Neural cell (in vitro differentiated cells): ENCODE measurements at regions not wholly inside any gene's neighbourhood (a gene's known extent, or its start where the extent isn't known, plus 50 kb on each side); places are given as distances from the start of the nearest gene placed in this dataset.

Source experiments
- H2AFZ ChIP-seq: fragments of 200-600, 300-800 bp; sonication (generic), shearing (Covaris generic); 2 replicates; pipeline ENCODE4 v1.6.0; 2014; ENCODE audit warnings: low read depth, mild to moderate bottlenecking, antibody characterized with exemption, low read length, moderate library complexity
- H3F3A ChIP-seq: fragments of 200-600 bp; shearing (Covaris generic); 2 replicates; pipeline ENCODE4 v1.6.1; 2016; ENCODE audit warnings: mild to moderate bottlenecking, moderate library complexity, mixed read lengths, antibody characterized with exemption, low read length; ENCODE audit not compliant: insufficient read depth, poor library complexity, severe bottlenecking
- H3K27ac ChIP-seq: fragments of 200-600, 300-800 bp; sonication (generic), shearing (Covaris generic); 2 replicates; pipeline ENCODE4 v1.5.1; 2014; ENCODE audit warnings: mild to moderate bottlenecking, low read length, moderate library complexity
- H3K27me3 ChIP-seq: fragments of 300-800, 200-600 bp; sonication (generic), shearing (Covaris generic); 2 replicates; pipeline ENCODE4 v1.6.0; 2014; ENCODE audit warnings: mild to moderate bottlenecking, low read depth, low read length, moderate library complexity; ENCODE audit not compliant: insufficient read depth
- H3K36me3 ChIP-seq: fragments of 300-800, 200-600 bp; sonication (generic), shearing (Covaris generic); 2 replicates; pipeline ENCODE4 v1.5.1; 2014; ENCODE audit warnings: mild to moderate bottlenecking, antibody characterized with exemption, low read length, moderate library complexity; ENCODE audit not compliant: insufficient read depth
- H3K4me2 ChIP-seq: fragments of 300-800, 200-600 bp; sonication (generic), shearing (Covaris generic); 2 replicates; pipeline ENCODE4 v1.6.0; 2014; ENCODE audit warnings: mild to moderate bottlenecking, low read length
- H3K4me3 ChIP-seq: fragments of 300-800, 200-600 bp; sonication (generic), shearing (Covaris generic); 2 replicates; pipeline ENCODE4 v1.5.1; 2014; ENCODE audit warnings: mild to moderate bottlenecking, low read length, moderate library complexity
- H3K79me2 ChIP-seq: fragments of 200-600 bp; shearing (Covaris generic); replicated peaks from 2 replicates; pipeline ENCODE4 v1.6.0; 2014; ENCODE audit warnings: mild to moderate bottlenecking, low read length, moderate library complexity; ENCODE audit not compliant: insufficient read depth
- H3K9ac ChIP-seq: fragments of 300-800, 200-600 bp; sonication (generic), shearing (Covaris generic); 2 replicates; pipeline ENCODE4 v1.6.1; 2016; ENCODE audit warnings: mild to moderate bottlenecking, low read length, mixed read lengths
- H3K9me2 ChIP-seq: fragments of 200-600 bp; shearing (Covaris generic); 2 replicates; pipeline ENCODE4 v1.6.1; 2016; ENCODE audit warnings: mild to moderate bottlenecking, low read length, mixed read lengths; ENCODE audit not compliant: insufficient read depth
- H3K9me3 ChIP-seq: fragments of 200-600, 300-800 bp; sonication (generic), shearing (Covaris generic); 2 replicates; pipeline ENCODE4 v1.6.1; 2016; ENCODE audit warnings: mild to moderate bottlenecking, mixed run types, low read length, moderate library complexity, mixed read lengths
- H4K20me1 ChIP-seq: fragments of 200-600 bp; shearing (Covaris generic); 2 replicates; pipeline ENCODE4 v1.6.1; 2016; ENCODE audit warnings: mild to moderate bottlenecking, mixed run types; ENCODE audit not compliant: insufficient read depth
- EP300 ChIP-seq: fragments of 450-650 bp; conservative IDR thresholded peaks from 2 replicates; pipeline ENCODE4 v1.6.1; 2014; ENCODE audit warnings: antibody characterized with exemption, mild to moderate bottlenecking, moderate library complexity; ENCODE audit not compliant: poor library complexity, severe bottlenecking
- EZH2 ChIP-seq: fragments of 200-600, 300-800 bp; shearing (Covaris generic), sonication (generic); IDR thresholded peaks from 2 replicates; pipeline ENCODE4 v1.6.1; 2014; ENCODE audit warnings: antibody characterized with exemption, low read length, borderline replicate concordance, mild to moderate bottlenecking; ENCODE audit not compliant: insufficient read depth, poor library complexity, severe bottlenecking
- MXI1 ChIP-seq: fragments of 450-650 bp; conservative IDR thresholded peaks from 2 replicates; pipeline ENCODE4 v1.6.1; 2014; ENCODE audit warnings: antibody characterized with exemption, mild to moderate bottlenecking; ENCODE audit not compliant: poor library complexity, severe bottlenecking
- RAD21 ChIP-seq: fragments of 450-650 bp; conservative IDR thresholded peaks from 2 replicates; pipeline ENCODE4 v1.6.1; 2014; ENCODE audit warnings: antibody characterized with exemption, mild to moderate bottlenecking, moderate library complexity
- REST ChIP-seq: IDR thresholded peaks from 2 replicates; pipeline ENCODE4 v1.6.1; 2012; ENCODE audit warnings: borderline replicate concordance
- SMC3 ChIP-seq: fragments of 450-650 bp; conservative IDR thresholded peaks from 2 replicates; pipeline ENCODE4 v1.6.1; 2014; ENCODE audit warnings: antibody characterized with exemption, mild to moderate bottlenecking, moderate library complexity; ENCODE audit not compliant: poor library complexity
- TAF1 ChIP-seq: IDR thresholded peaks from 2 replicates; pipeline ENCODE4 v1.6.1; 2012; ENCODE audit warnings: low read depth
- TF ChIP-seq, protein P1 (sequence below): fragments of 450-650 bp; IDR thresholded peaks from 2 replicates; pipeline ENCODE4 v1.5.1; 2014; ENCODE audit warnings: antibody characterized with exemption, mild to moderate bottlenecking, moderate library complexity; ENCODE audit not compliant: poor library complexity, severe bottlenecking

- Histone ChIP-seq H3K4me3 (no peak overlapping the region), H3K9me3 (no peaks in the 10 kb centered on the region), H3K9ac (no peak overlapping the region), H3F3A (no peaks in the 10 kb centered on the region), H4K20me1 (no peaks in the 10 kb centered on the region), H3K9me2 (no peaks in the 10 kb centered on the region), H3K27ac (no peak overlapping the region), H2AFZ (no peak overlapping the region), H3K27me3 (no peaks in the 10 kb centered on the region), H3K79me2 (no peaks in the 10 kb centered on the region), H3K4me2 (no peak overlapping the region), H3K36me3 (no peaks in the 10 kb centered on the region)
- no peak for TF ChIP-seq RAD21
- TF ChIP-seq SMC3: no peak
- no peak for TF ChIP-seq EP300
- TF ChIP-seq EZH2: no peak
- no peak for TF ChIP-seq REST
- no peak for TF ChIP-seq TAF1
- TF ChIP-seq, protein P1, sequence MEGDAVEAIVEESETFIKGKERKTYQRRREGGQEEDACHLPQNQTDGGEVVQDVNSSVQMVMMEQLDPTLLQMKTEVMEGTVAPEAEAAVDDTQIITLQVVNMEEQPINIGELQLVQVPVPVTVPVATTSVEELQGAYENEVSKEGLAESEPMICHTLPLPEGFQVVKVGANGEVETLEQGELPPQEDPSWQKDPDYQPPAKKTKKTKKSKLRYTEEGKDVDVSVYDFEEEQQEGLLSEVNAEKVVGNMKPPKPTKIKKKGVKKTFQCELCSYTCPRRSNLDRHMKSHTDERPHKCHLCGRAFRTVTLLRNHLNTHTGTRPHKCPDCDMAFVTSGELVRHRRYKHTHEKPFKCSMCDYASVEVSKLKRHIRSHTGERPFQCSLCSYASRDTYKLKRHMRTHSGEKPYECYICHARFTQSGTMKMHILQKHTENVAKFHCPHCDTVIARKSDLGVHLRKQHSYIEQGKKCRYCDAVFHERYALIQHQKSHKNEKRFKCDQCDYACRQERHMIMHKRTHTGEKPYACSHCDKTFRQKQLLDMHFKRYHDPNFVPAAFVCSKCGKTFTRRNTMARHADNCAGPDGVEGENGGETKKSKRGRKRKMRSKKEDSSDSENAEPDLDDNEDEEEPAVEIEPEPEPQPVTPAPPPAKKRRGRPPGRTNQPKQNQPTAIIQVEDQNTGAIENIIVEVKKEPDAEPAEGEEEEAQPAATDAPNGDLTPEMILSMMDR: no peak
- no peak for TF ChIP-seq MXI1
Observed at GRCh38 chr5:4095918-4096630, 500.4 kb downstream of the IRX1 start.

DNA sequence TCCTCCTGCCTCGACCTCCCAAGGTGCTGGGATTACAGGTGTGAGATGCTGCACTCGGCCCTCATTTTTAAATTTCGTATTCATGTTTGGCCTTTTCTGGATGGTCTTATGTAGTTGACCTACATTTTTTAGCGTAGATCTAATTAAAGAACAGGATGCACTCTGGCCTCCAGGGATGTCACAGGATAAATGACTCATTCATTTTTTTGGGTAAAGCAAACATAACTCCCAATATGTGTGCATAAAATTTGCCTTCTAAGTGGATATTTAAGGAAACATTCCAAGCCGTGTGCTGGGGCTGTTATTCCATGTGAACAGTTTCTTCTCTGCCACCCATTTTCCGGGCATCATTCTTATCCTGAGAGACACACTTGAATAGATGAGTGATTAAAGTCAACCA is 501.6 kb downstream of the IRX1 start:
- Histone ChIP-seq H3K4me2 (no peak overlapping the region), H3K36me3 (no peaks in the 10 kb centered on the region), H3K27ac (no peak overlapping the region), H4K20me1 (no peaks in the 10 kb centered on the region), H3K4me3 (no peak overlapping the region), H2AFZ (no peak overlapping the region), H3K27me3 (no peaks in the 10 kb centered on the region), H3K9me3 (no peaks in the 10 kb centered on the region), H3K79me2 (no peaks in the 10 kb centered on the region), H3K9me2 (no peaks in the 10 kb centered on the region), H3K9ac (no peak overlapping the region), H3F3A (no peaks in the 10 kb centered on the region)
- TF ChIP-seq TAF1 (no peak), SMC3 (no peak), MXI1 (no peak)
- TF ChIP-seq, protein P1: no peak
